Sigmoid colon (tissue), 4 donors: ENCODE measurements at regions not wholly inside any gene's neighbourhood (a gene's known extent, or its start where the extent isn't known, plus 50 kb on each side); places are given as distances from the start of the nearest gene placed in this dataset.

Experiments
- CTCF ChIP-seq, 4 experiments: fragments of 450-650 bp in 3 of 4; fragments of 200-600 bp in 1 of 4; IDR thresholded peaks; one replicate each; pipeline ENCODE4 v1.5.1; 2016 to 2019; ENCODE audit warnings: antibody characterized with exemption in 4 of 4, mild to moderate bottlenecking in 3 of 4, moderate library complexity in 2 of 4
- EP300 ChIP-seq, 4 donors: sonication (generic); formaldehyde crosslinking; IDR thresholded peaks; one replicate each; pipeline ENCODE4 v1.6.1; 2017; ENCODE audit warnings: antibody characterized with exemption in 4 of 4
- POLR2A ChIP-seq, 2 donors: fragments of 450-650 bp; IDR thresholded peaks; one replicate each; pipeline ENCODE4 v1.6.1; 2016; ENCODE audit warnings: antibody characterized with exemption in 2 of 2, mild to moderate bottlenecking in 2 of 2, moderate library complexity in 2 of 2
- POLR2AphosphoS5 ChIP-seq, 4 donors: sonication (generic); formaldehyde crosslinking; IDR thresholded peaks; one replicate each; pipeline ENCODE4 v1.6.1; 2017; ENCODE audit warnings: antibody characterized with exemption in 4 of 4

GRCh38 chr14:65957631-65958205, 528.5 kb upstream of the CCDC196 start:
- TF ChIP-seq CTCF (IDR thresholded peaks at IDR 0.05), result no peak
- no peak for TF ChIP-seq POLR2A (IDR thresholded peaks at IDR 0.05)
- no peak for TF ChIP-seq EP300 (IDR thresholded peaks at IDR 0.05)
- no peak for TF ChIP-seq POLR2AphosphoS5 (IDR thresholded peaks at IDR 0.05)
